Right cardiac atrium (tissue), 5 donors: ENCODE measurements at regions not wholly inside any gene's neighbourhood (a gene's known extent, or its start where the extent isn't known, plus 50 kb on each side); places are given as distances from the start of the nearest gene placed in this dataset.
A peak's percentile ranks its signal among the peaks of the same experiment; 100 is the strongest.

Experiments used
- ATAC-seq, 2 donors: fragments of 200-7000 bp; cut with Tn5 transposase; one replicate each; pipeline versions ENCODE4 v1.8.0 to v1.9.1; 2020; ENCODE audit warnings: moderate library complexity in 2 of 2, mild to moderate bottlenecking in 1 of 2
- DNase-seq, 3 donors: peaks; one replicate each; pipeline ENCODE4 v3.0.0-alpha.2; 2020
- H3K27ac ChIP-seq: one replicate; pipeline ENCODE4 v1.5.1; 2013; ENCODE audit warnings: mild to moderate bottlenecking, low read length, control low read depth, moderate library complexity
- H3K27me3 ChIP-seq: one replicate; pipeline ENCODE4 v1.6.1; 2013; ENCODE audit not compliant: control insufficient read depth, insufficient read depth
- H3K4me1 ChIP-seq: one replicate; pipeline ENCODE4 v1.6.1; 2013; ENCODE audit warnings: low read length; ENCODE audit not compliant: control insufficient read depth, insufficient read depth
- H3K4me3 ChIP-seq: one replicate; pipeline ENCODE4 v1.5.1; 2013; ENCODE audit warnings: low read length, control low read depth
- H3K9me3 ChIP-seq: one replicate; pipeline ENCODE4 v1.6.1; 2013; ENCODE audit warnings: low read length; ENCODE audit not compliant: control insufficient read depth
- WGBS: extraction: QIAGEN DNeasy Blood & Tissue Kit; methylation state at CpG from one replicate; pipeline ENCODE4 v1.1.7; 2013; 5-methylcytosine and 5-hydroxymethylcytosine counted together
- intact Hi-C, 4 donors: fragments of 100-400 bp; cut with DNase I; formaldehyde crosslinking; loops; one replicate each; pipeline versions ENCODE4 v1.11.0 to v1.14.0; 2022 to 2023
- donor health status: healthy with polysubstance abuse.
- donor health status: DM: no; HTN: yes; CAD: no.
- donor health status: DM: no; HTN: no; CAD: no.
- donor health status: DM: no; HTN: yes; CAD: no; lungs with severe emphysema.
- donor health status: DM: yes; HTN: yes; CAD: no.

GRCh38 chr5:175598774-175599173 lies 59.1 kb upstream of the HRH2 start:
- Histone ChIP-seq H3K27ac (peak overlapping the region; percentile 49), H3K4me1 (no peaks in the 10 kb centered on the region), H3K27me3 (no peaks in the 10 kb centered on the region), H3K9me3 (no peaks in the 10 kb centered on the region), H3K4me3 (no peak overlapping the region)
- ATAC-seq (peak; percentile 78 to 88), DNase-seq (no peak)
- intact Hi-C loops = no loop called here
- WGBS = 31% methylated on average over 7 of the region's 7 CpGs

GRCh38 chr5:175599210-175599609 lies 58.7 kb upstream of the HRH2 start:
- H3K4me1 ChIP-seq = no peaks in the 10 kb centered on the region
- no peaks in the 10 kb centered on the region for H3K27me3 ChIP-seq
- ATAC-seq (peak; percentile 19 to 55), DNase-seq (no peak)
- no peak overlapping the region for H3K4me3 ChIP-seq
- intact Hi-C loops = no loop called here
- H3K27ac ChIP-seq = peak overlapping the region; percentile 49
- WGBS = 47% methylated on average over 7 of the region's 7 CpGs
- H3K9me3 ChIP-seq = no peaks in the 10 kb centered on the region

GRCh38 chr5:175603987-175604739 lies 53.7 kb upstream of the HRH2 start:
- no peak overlapping the region for H3K4me3 ChIP-seq
- peak overlapping the region; percentile 51 for H3K27ac ChIP-seq
- intact Hi-C loops = no loop called here
- no peaks in the 10 kb centered on the region for H3K4me1 ChIP-seq
- no peaks in the 10 kb centered on the region for H3K27me3 ChIP-seq
- 31% methylated on average over 4 of the region's 4 CpGs for whole genome bisulfite sequencing
- ATAC-seq (peak; percentile 39 to 53), DNase-seq (no peak)
- H3K9me3 ChIP-seq = no peaks in the 10 kb centered on the region

- no peak for ATAC-seq
- no peaks in the 10 kb centered on the region for H3K27me3 ChIP-seq
- H3K4me3 ChIP-seq = no peak overlapping the region
- no peak for DNase-seq
- intact Hi-C loops = no loop called here
- H3K4me1 ChIP-seq = no peaks in the 10 kb centered on the region
- 82% methylated on average over 3 of the region's 3 CpGs for WGBS
- H3K9me3 ChIP-seq = no peaks in the 10 kb centered on the region
- no peak overlapping the region for H3K27ac ChIP-seq
Measured at GRCh38 chr5:175606409-175606808, 51.5 kb upstream of the HRH2 start.
